ENCODE measurements at regions not wholly inside any gene's neighbourhood (a gene's known extent, or its start where the extent isn't known, plus 50 kb on each side); places are given as distances from the start of the nearest gene placed in this dataset.

GRCh38 chr6:90375681-90376439, 79.2 kb upstream of the BACH2 start:
- TF ChIP-seq POLR2A (IDR thresholded peaks at IDR 0.05) = no peak
- TF ChIP-seq CTCF (IDR thresholded peaks at IDR 0.05) = no peak
